Progenitor cell of endocrine pancreas (in vitro differentiated cells): ENCODE measurements at regions not wholly inside any gene's neighbourhood (a gene's known extent, or its start where the extent isn't known, plus 50 kb on each side); places are given as distances from the start of the nearest gene placed in this dataset.
"Not testable (repeated sequence)": the region's sequence is repeated elsewhere in the genome, so short reads cannot be mapped to it uniquely, and the experiment has no call there.

ENCODE experiments used
- DNase-seq: peaks from one replicate; pipeline ENCODE4 v3.0.0; 2021; ENCODE audit warnings: low spot score; ENCODE audit not compliant: unreplicated experiment
- H3K27ac Mint-ChIP-seq: 2 replicates; pipeline ENCODE4 v1.8.0; 2021; ENCODE audit warnings: mild to moderate bottlenecking, moderate library complexity, mixed read lengths
- H3K27me3 Mint-ChIP-seq: 2 replicates; pipeline ENCODE4 v1.8.0; 2021; ENCODE audit warnings: mixed read lengths
- H3K36me3 Mint-ChIP-seq: 2 replicates; pipeline ENCODE4 v1.8.0; 2022; ENCODE audit warnings: mixed read lengths; ENCODE audit not compliant: insufficient read depth
- H3K4me1 Mint-ChIP-seq: 2 replicates; pipeline ENCODE4 v1.8.0; 2021; ENCODE audit warnings: low read depth, mixed read lengths
- H3K4me3 Mint-ChIP-seq: 2 replicates; pipeline ENCODE4 v1.8.0; 2021; ENCODE audit warnings: low read depth, mild to moderate bottlenecking, moderate library complexity, mixed read lengths
- H3K9me3 Mint-ChIP-seq: 2 replicates; pipeline ENCODE4 v1.8.0; 2021; ENCODE audit warnings: low read depth, mixed read lengths
- TF ChIP-seq, protein P1 (sequence below): fragments of 200-600 bp; sonication (generic); IDR thresholded peaks from one replicate; pipeline ENCODE4 v1.5.0; 2021; ENCODE audit warnings: antibody characterized with exemption, mild to moderate bottlenecking; ENCODE audit not compliant: unreplicated experiment

DNA sequence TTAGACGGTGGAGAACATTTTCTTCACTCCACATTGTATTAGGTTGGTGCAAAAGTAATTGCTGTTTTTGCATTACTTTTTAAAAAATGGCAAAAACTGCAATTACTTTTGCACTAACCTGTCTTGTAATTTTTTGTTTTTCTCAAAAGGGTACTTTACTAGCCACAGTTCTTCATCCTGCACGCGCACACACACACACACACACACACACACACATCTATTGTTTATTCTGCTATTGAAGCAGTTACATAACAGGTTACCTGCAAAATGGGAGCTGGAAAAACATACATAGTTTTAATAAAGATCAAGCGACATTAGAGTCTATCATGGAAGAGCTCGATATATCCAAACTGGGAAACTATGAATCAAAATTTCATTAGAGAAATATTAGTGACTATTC is 235.2 kb downstream of the SIM1 start:
- Mint-ChIP-seq H3K27ac (peak overlapping the region; percentile 84), H3K4me3 (peak overlapping the region; percentile 70), H3K27me3 (no peaks in the 10 kb centered on the region), H3K9me3 (no peaks in the 10 kb centered on the region), H3K36me3 (no peaks in the 10 kb centered on the region), H3K4me1 (peaks cover 39% of the 10 kb centered on the region)
- no peak for DNase-seq
- TF ChIP-seq, protein P1, sequence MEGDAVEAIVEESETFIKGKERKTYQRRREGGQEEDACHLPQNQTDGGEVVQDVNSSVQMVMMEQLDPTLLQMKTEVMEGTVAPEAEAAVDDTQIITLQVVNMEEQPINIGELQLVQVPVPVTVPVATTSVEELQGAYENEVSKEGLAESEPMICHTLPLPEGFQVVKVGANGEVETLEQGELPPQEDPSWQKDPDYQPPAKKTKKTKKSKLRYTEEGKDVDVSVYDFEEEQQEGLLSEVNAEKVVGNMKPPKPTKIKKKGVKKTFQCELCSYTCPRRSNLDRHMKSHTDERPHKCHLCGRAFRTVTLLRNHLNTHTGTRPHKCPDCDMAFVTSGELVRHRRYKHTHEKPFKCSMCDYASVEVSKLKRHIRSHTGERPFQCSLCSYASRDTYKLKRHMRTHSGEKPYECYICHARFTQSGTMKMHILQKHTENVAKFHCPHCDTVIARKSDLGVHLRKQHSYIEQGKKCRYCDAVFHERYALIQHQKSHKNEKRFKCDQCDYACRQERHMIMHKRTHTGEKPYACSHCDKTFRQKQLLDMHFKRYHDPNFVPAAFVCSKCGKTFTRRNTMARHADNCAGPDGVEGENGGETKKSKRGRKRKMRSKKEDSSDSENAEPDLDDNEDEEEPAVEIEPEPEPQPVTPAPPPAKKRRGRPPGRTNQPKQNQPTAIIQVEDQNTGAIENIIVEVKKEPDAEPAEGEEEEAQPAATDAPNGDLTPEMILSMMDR = no peak

DNA sequence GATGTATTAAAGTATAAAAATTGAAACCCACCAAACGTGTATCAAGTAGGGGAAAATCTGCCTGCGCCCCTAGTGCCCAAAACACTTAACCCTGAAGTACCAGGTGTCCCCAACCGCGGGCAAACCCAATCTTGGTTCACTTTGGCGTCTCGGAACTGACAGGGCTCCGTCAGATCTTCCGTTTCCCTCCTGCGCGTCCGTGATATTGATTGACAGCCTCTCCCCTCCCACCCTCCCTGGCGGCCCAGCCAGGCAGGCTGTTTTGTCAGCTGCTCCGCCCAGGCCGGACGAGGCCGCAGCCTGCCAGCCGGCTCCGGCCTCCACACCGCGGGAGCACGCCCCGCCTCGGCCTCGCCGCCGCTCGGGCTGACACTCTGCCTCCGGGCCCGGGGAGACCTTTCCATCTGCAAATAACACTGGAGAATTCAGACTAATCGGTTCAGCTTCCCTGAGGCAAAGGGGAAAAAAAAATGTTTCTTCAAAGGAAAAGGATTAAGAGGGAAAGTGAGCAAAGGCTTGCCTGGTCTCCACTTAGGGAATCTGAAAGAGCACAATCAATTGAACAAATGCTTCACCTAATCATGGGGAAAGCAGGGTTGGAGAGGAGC is 234.9 kb upstream of the MCHR2 start:
- H3K4me3 Mint-ChIP-seq = peak overlapping the region; percentile 70

DNA sequence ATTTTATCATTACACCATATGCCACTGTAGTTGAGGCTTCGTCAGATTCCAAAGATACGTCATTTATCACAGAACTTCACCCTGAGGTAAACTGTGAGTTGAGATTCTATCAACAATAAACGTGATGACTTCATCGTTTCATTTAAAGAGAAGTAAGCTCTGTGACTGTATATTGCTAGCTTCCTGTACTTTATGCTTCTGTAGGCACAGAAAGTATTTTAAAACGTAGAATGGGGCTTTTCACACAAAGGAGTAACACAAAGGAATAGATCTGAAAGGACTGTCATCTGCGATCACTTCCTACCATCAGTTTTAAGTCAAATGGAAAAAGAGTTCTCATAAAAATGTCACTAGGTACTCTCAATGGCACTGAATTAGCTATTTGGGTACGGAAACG is 234.4 kb upstream of the MCHR2 start:
- DNase-seq = no peak
- H3K36me3 Mint-ChIP-seq = no peaks in the 10 kb centered on the region
- H3K4me3 Mint-ChIP-seq = peak overlapping the region; percentile 68
- H3K27me3 Mint-ChIP-seq = no peaks in the 10 kb centered on the region
- peaks cover 39% of the 10 kb centered on the region for H3K4me1 Mint-ChIP-seq
- TF ChIP-seq, protein P1 = no peak
- H3K27ac Mint-ChIP-seq = no peak overlapping the region
- no peaks in the 10 kb centered on the region for H3K9me3 Mint-ChIP-seq

More for the DNA sequence above, 234.9 kb upstream of the MCHR2 start:
- TF ChIP-seq, protein P1 = peak; percentile 41
- H3K36me3 Mint-ChIP-seq = no peaks in the 10 kb centered on the region
- peaks cover 39% of the 10 kb centered on the region for H3K4me1 Mint-ChIP-seq
- no peaks in the 10 kb centered on the region for H3K9me3 Mint-ChIP-seq
- no peaks in the 10 kb centered on the region for H3K27me3 Mint-ChIP-seq
- peak overlapping the region; percentile 84 for H3K27ac Mint-ChIP-seq
- peak; percentile 48 for DNase-seq

DNA sequence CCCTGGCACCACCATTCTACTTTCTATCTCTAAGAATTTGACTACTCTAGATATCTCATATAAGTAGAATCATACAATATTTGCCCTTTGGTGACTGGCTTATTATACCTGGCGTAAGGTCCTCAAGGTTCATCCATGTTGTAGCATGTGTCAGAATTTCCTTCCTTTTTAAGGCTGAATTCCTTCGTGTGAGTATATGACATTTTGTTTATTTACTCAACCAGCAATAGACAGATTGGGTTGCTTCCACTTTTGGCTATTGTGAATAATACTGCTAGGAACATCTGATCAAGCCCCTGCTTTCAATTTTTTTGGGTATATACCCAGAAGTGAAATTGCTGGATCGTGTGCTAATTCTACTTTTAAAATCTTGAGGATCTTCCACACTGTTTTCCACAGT is 232.8 kb upstream of the MCHR2 start:
- TF ChIP-seq, protein P1 = no peak
- H3K27ac Mint-ChIP-seq = no peak overlapping the region
- peaks cover 33% of the 10 kb centered on the region for H3K4me1 Mint-ChIP-seq
- H3K36me3 Mint-ChIP-seq = no peaks in the 10 kb centered on the region
- no peak for DNase-seq
- H3K9me3 Mint-ChIP-seq = no peaks in the 10 kb centered on the region
- no peak overlapping the region for H3K4me3 Mint-ChIP-seq
- no peaks in the 10 kb centered on the region for H3K27me3 Mint-ChIP-seq

DNA sequence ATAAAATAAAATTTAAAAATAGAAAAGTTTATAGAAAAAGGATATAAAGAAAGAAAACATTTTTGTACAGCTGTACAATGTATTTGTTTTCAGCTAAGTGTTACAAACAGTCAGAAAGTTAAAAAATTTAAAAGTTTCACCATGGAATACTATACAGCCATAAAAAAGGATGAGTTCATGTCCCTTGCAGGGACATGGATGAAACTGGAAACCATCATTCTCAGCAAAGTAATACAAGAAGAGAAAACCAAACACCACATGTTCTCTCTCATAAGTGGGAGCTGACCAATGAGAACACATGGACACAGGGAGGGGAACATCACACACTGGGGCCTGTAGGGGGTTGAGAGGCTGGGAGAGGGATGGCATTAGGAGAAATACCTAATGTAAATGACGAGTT is 229.9 kb upstream of the MCHR2 start:
- H3K27me3 Mint-ChIP-seq, H3K9me3 Mint-ChIP-seq, H3K36me3 Mint-ChIP-seq, DNase-seq, H3K4me3 Mint-ChIP-seq, H3K27ac Mint-ChIP-seq: not testable (repeated sequence)
- peaks cover 11% of the 10 kb centered on the region for H3K4me1 Mint-ChIP-seq

DNA sequence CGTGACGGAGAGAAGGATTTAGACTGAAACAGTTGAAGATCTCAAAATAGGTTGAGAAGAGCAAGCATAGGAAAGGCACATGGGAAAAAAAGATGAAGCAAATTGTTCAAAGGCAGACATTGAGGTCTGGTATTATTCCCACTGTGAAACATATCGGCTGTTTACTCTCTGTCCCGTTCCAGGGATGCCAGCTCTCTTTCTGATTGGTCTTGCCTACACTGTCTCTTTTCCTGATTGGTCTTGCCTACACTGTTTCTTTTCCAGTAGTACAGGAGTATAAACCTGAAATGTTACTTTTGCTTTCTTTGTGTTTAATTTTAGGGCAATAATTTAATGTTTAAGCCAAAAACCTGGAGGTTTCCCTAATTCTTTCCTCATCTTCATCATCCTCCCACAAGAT is 226.5 kb upstream of the MCHR2 start:
- peaks cover under 1% of the 10 kb centered on the region for H3K4me1 Mint-ChIP-seq
- TF ChIP-seq, protein P1 = no peak
- H3K27me3 Mint-ChIP-seq = no peaks in the 10 kb centered on the region
- H3K4me3 Mint-ChIP-seq = no peak overlapping the region
- no peaks in the 10 kb centered on the region for H3K36me3 Mint-ChIP-seq
- H3K27ac Mint-ChIP-seq = no peak overlapping the region
- H3K9me3 Mint-ChIP-seq = no peaks in the 10 kb centered on the region
- DNase-seq = no peak
